HG02798 (cell line): ENCODE measurements at regions not wholly inside any gene's neighbourhood (a gene's known extent, or its start where the extent isn't known, plus 50 kb on each side); places are given as distances from the start of the nearest gene placed in this dataset.
"Not testable (repeated sequence)": the region's sequence is repeated elsewhere in the genome, so short reads cannot be mapped to it uniquely, and the experiment has no call there.

Source experiments
- ATAC-seq: cut with Tn5 transposase; IDR thresholded peaks from one replicate; pipeline ENCODE4 v1.9.1; 2021; ENCODE audit warnings: mild to moderate bottlenecking; ENCODE audit not compliant: unreplicated experiment, poor library complexity

GRCh38 chr10:22086730-22087401 lies 83.3 kb upstream of the DNAJC1 start:
- no peak for ATAC-seq

- not testable (repeated sequence) for ATAC-seq
These were observed 76.4 kb upstream of the DNAJC1 start for GRCh38 chr10:22079921-22080320.

- no peak for ATAC-seq
These were observed 67.8 kb upstream of the DNAJC1 start for GRCh38 chr10:22071332-22071731.

GRCh38 chr10:22067091-22067490 lies 63.6 kb upstream of the DNAJC1 start:
- no peak for ATAC-seq

DNA sequence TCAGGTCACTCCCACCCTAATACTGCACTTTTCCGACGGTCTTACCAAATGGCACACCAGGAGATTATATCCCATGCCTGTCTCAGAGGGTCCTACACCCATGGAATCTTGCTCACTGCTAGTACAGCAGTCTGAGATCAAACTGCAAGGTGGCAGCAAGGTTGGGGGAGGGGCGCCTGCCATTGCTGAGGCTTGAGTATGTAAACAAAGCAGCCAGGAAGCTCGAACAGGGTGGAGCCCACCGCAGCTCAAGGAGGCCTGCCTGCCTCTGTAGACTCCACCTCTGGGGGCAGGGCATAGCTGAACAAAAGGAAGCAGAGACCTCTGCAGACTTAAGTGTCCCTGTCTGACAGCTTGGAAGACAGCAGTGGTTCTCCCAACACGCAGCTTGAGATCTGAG lies 57.5 kb upstream of the DNAJC1 start:
- not testable (repeated sequence) for ATAC-seq

DNA sequence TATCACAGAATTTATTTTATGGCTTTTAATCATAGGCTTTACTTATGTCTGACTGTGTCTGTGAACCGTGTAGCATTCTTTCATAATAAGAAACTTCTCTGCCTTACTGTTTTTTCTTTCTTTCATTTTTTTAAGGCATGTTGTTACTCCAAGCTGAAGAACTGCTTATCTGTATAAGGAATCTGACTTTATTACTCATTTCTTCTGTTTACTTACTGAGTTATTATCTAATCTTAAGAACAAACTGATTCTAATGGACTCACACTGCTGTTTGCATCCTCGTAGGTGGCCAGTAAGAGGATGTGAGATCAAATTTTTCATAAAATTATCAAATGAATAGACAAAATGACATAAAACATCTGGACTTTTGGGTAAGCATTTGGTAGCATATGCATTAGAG lies 54.7 kb upstream of the DNAJC1 start:
- ATAC-seq = no peak

DNA sequence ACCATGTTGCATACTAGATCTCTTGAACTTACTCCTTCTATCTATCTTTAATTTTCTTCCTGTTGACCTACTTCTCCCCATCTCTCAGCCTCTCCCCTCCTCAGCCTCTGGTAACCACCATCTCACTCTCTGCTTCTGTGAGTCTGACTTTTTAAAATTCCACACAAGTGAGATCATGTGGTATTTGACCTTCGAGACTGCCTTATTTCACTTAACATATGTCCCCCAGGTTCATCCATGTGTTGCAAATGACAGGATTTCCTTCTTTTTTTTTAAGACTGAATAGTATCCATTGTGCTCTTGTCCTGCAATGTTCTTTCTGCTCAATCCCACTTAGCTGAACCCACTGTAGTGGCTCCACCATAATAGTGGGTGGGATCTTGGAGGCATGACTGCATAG lies 51.4 kb upstream of the DNAJC1 start:
- ATAC-seq = no peak
